HG03175 (cell line): ENCODE measurements at regions not wholly inside any gene's neighbourhood (a gene's known extent, or its start where the extent isn't known, plus 50 kb on each side); places are given as distances from the start of the nearest gene placed in this dataset.

Experiments
- ATAC-seq: cut with Tn5 transposase; IDR thresholded peaks from one replicate; pipeline ENCODE4 v1.9.1; 2021; ENCODE audit warnings: mild to moderate bottlenecking, moderate library complexity; ENCODE audit not compliant: unreplicated experiment

GRCh38 chr12:126700096-126700495, 1566.9 kb upstream of the TMEM132C start:
- ATAC-seq: no peak

- ATAC-seq: no peak
Measured at GRCh38 chr12:126704609-126705008, 1562.4 kb upstream of the TMEM132C start.

GRCh38 chr12:126706300-126706699, 1560.7 kb upstream of the TMEM132C start:
- no peak for ATAC-seq

GRCh38 chr12:126708492-126708896, 1558.5 kb upstream of the TMEM132C start:
- ATAC-seq: no peak

- no peak for ATAC-seq
Measured at GRCh38 chr12:126718365-126718764, 1548.6 kb upstream of the TMEM132C start.

- ATAC-seq: no peak
Measured at GRCh38 chr12:126719912-126720705, 1546.9 kb upstream of the TMEM132C start.

GRCh38 chr12:126726481-126727217, 1540.3 kb upstream of the TMEM132C start:
- ATAC-seq: no peak

GRCh38 chr12:126727218-126728075, 1539.5 kb upstream of the TMEM132C start:
- ATAC-seq: no peak

- no peak for ATAC-seq
Measured at GRCh38 chr12:126734296-126734695, 1532.7 kb upstream of the TMEM132C start.

GRCh38 chr12:126734710-126735109, 1532.3 kb upstream of the TMEM132C start:
- ATAC-seq: no peak

GRCh38 chr12:126741536-126742240, 1525.3 kb upstream of the TMEM132C start:
- no peak for ATAC-seq

GRCh38 chr12:126742241-126742641, 1524.7 kb upstream of the TMEM132C start:
- no peak for ATAC-seq

GRCh38 chr12:126747530-126748149, 1519.3 kb upstream of the TMEM132C start:
- ATAC-seq: peak; percentile 74

- ATAC-seq: no peak
Measured at GRCh38 chr12:126752021-126752420, 1514.9 kb upstream of the TMEM132C start.

- ATAC-seq: no peak
Measured at GRCh38 chr12:126757326-126757725, 1509.6 kb upstream of the TMEM132C start.

GRCh38 chr12:126760092-126760491, 1506.9 kb upstream of the TMEM132C start:
- no peak for ATAC-seq

- no peak for ATAC-seq
Measured at GRCh38 chr12:126761420-126761819, 1505.5 kb upstream of the TMEM132C start.

GRCh38 chr12:126762150-126762549, 1504.8 kb upstream of the TMEM132C start:
- no peak for ATAC-seq

GRCh38 chr12:126763359-126763758, 1503.6 kb upstream of the TMEM132C start:
- ATAC-seq: no peak

- ATAC-seq: no peak
Measured at GRCh38 chr12:126767334-126767733, 1499.6 kb upstream of the TMEM132C start.
